HepG2 (cell line): ENCODE measurements at regions not wholly inside any gene's neighbourhood (a gene's known extent, or its start where the extent isn't known, plus 50 kb on each side); places are given as distances from the start of the nearest gene placed in this dataset.

Experiments
- ATAC-seq: fragments of 200-7000 bp; cut with Tn5 transposase; 3 replicates; pipeline ENCODE4 v1.9.1; 2020; ENCODE audit warnings: mild to moderate bottlenecking, moderate library complexity
- BruUV-seq: library from RNA; stranded (reverse); fragments of 400-500 nt; replicated peaks from 2 replicates; lab custom pipeline; 2021; lab: Mats Ljungman, UMichigan
- CTCF ChIA-PET: fragments of 300-600 bp; formaldehyde crosslinking; extraction: SDS; loops from one replicate; lab custom pipeline; 2021; ENCODE audit warnings: low total read pairs, inconsistent platforms, low intra/inter-chr PET ratio; lab: Yijun Ruan, JAX
- POLR2A ChIA-PET: fragments of 350-600 bp; sonication (Branson Sonifier 250); formaldehyde crosslinking; loops from one replicate; lab custom pipeline; 2020; ENCODE audit warnings: antibody characterized with exemption, inconsistent platforms; lab: Yijun Ruan, JAX
- DNase-seq: peaks from one replicate; pipeline ENCODE4 v3.0.0-alpha.2; 2015; ENCODE audit warnings: low spot score
- FAIRE-seq: peaks from 3 replicates; lab custom pipeline; 2011; peaks lifted over from hg19 to GRCh38; lab: Jason Lieb, UNC
- H2AFZ ChIP-seq: one replicate; pipeline ENCODE4 v1.6.1; 2011; ENCODE audit warnings: low read length, inconsistent platforms
- H3K27ac ChIP-seq: fragments of 300-600 bp; 3 replicates; pipeline ENCODE4 v1.8.0; 2011; ENCODE audit warnings: mixed run types, mild to moderate bottlenecking, mixed read lengths, low read length, inconsistent platforms; ENCODE audit not compliant: insufficient read depth; ENCODE audit errors: extremely low read length
- H3K27me3 ChIP-seq, 2 experiments: fragments of 200-600 bp in 1 of 2; 2 replicates in 1 of 2; 3 replicates in 1 of 2; pipeline versions ENCODE4 v1.6.0 to v1.8.0; 2011; ENCODE audit warnings: low read length in 2 of 2, mild to moderate bottlenecking in 2 of 2, moderate library complexity in 2 of 2, inconsistent platforms in 1 of 2; ENCODE audit not compliant: insufficient read depth in 2 of 2, control insufficient read depth in 1 of 2
- H3K36me3 ChIP-seq, 2 experiments: fragments of 200-600 bp in 1 of 2; replicated peaks in 1 of 2; 2 replicates in 1 of 2; 3 replicates in 1 of 2; pipeline versions ENCODE4 v1.5.1 to v1.8.0; 2011; ENCODE audit warnings: low read length in 2 of 2, inconsistent platforms in 1 of 2; ENCODE audit not compliant: insufficient read depth in 2 of 2, control insufficient read depth in 1 of 2
- H3K4me1 ChIP-seq: 2 replicates; pipeline ENCODE4 v1.5.1; 2012; ENCODE audit warnings: low read length, inconsistent platforms; ENCODE audit not compliant: insufficient read depth
- H3K4me2 ChIP-seq: 2 replicates; pipeline ENCODE4 v1.6.0; 2011; ENCODE audit warnings: low read depth, low read length, inconsistent platforms
- H3K4me3 ChIP-seq, 3 experiments: fragments of 200-600 bp in 1 of 3; sonication (generic), shearing (Covaris generic) in 1 of 3; replicated peaks in 1 of 3; 2 replicates each; pipeline ENCODE4 v1.5.1; 2011 to 2016; ENCODE audit warnings: low read length in 3 of 3, inconsistent platforms in 2 of 3, low read depth in 2 of 3, mild to moderate bottlenecking in 2 of 3, control low read depth in 1 of 3, mixed read lengths in 1 of 3; ENCODE audit not compliant: insufficient read depth in 1 of 3
- H3K79me2 ChIP-seq: one replicate; pipeline ENCODE4 v1.6.1; 2011; ENCODE audit warnings: low read length, inconsistent platforms; ENCODE audit not compliant: insufficient read depth
- H3K9ac ChIP-seq: 2 replicates; pipeline ENCODE4 v1.6.0; 2011; ENCODE audit warnings: mild to moderate bottlenecking, low read depth, low read length, inconsistent platforms; ENCODE audit not compliant: insufficient read depth
- H3K9me3 ChIP-seq: 2 replicates; pipeline ENCODE4 v1.5.1; 2012; ENCODE audit warnings: mild to moderate bottlenecking, low read length
- H4K20me1 ChIP-seq: 2 replicates; pipeline ENCODE4 v1.6.0; 2011; ENCODE audit warnings: inconsistent platforms, mild to moderate bottlenecking, low read length, moderate library complexity; ENCODE audit not compliant: insufficient read depth
- AFF4 ChIP-seq: sonication (generic); formaldehyde crosslinking; IDR thresholded peaks from 2 replicates; pipeline ENCODE4 v1.4.0; 2020; ENCODE audit warnings: missing genetic modification reagents
- NFKB2 ChIP-seq: sonication (generic); formaldehyde crosslinking; IDR thresholded peaks from 2 replicates; pipeline ENCODE4 v1.4.0; 2020; ENCODE audit warnings: missing genetic modification reagents, borderline replicate concordance
- NR0B2 ChIP-seq: sonication (generic); formaldehyde crosslinking; IDR thresholded peaks from 2 replicates; pipeline ENCODE4 v1.4.0; 2020; ENCODE audit warnings: mild to moderate bottlenecking, missing genetic modification reagents
- PITX1 ChIP-seq: sonication (generic); formaldehyde crosslinking; IDR thresholded peaks from 2 replicates; pipeline ENCODE4 v1.5.1; 2020; ENCODE audit warnings: mild to moderate bottlenecking, missing genetic modification reagents
- TBX2 ChIP-seq: sonication (generic); formaldehyde crosslinking; IDR thresholded peaks from 2 replicates; pipeline ENCODE4 v1.5.0; 2020; ENCODE audit warnings: missing genetic modification reagents, mild to moderate bottlenecking, borderline replicate concordance
- WGBS: methylation state at CpG from one replicate; pipeline ENCODE4 v1.1.6; 2017; ENCODE audit warnings: low lambda C conversion rate; 5-methylcytosine and 5-hydroxymethylcytosine counted together
- in situ Hi-C: cut with HindIII; loops from 2 replicates; pipeline ENCODE4 v1.10.0; 2017; ENCODE audit warnings: low pct_unique_long_range_greater_than_20kb; ENCODE audit not compliant: extremely low pct_ligation_motif_present
- intact Hi-C: fragments of 100-400 bp; cut with micrococcal nuclease; formaldehyde crosslinking; loops from one replicate; pipeline ENCODE4 v1.10.0; 2022; ENCODE audit not compliant: unreplicated experiment

GRCh38 chr3:72442759-72443158 is 405.5 kb downstream of the SHQ1 start:
- Histone ChIP-seq H3K36me3 (peaks cover 8 to 15% of the 10 kb centered on the region in 2 experiments; a peak in 4 of 5 replicates), H3K9me3 (no peaks in the 10 kb centered on the region), H3K79me2 (peaks cover 89% of the 10 kb centered on the region), H3K9ac (no peak overlapping the region), H3K4me2 (peak overlapping the region; percentile 78; the same call in 1 of the 2 replicates), H4K20me1 (peaks cover 88% of the 10 kb centered on the region), H3K27ac (no peak overlapping the region), H3K4me3 (no peak overlapping the region), H2AFZ (no peak overlapping the region), H3K27me3 (peaks cover 0 to 2% of the 10 kb centered on the region in 2 experiments; a peak in 1 of 5 replicates), H3K4me1 (peaks cover 60% of the 10 kb centered on the region)
- 95% methylated on average over 4 of the region's 4 CpGs for WGBS
- in situ Hi-C loops, result no loop called here
- DNase-seq (no peak), ATAC-seq (no peak), FAIRE-seq (no peak)
- intact Hi-C loops, result no loop called here
- CTCF ChIA-PET, result no interaction called here
- no TSS peak for BruUV-seq
- POLR2A ChIA-PET, result no interaction called here
- TF ChIP-seq TBX2 (CRISPR knock-in tag), result no peak
- no peak for TF ChIP-seq NFKB2 (CRISPR knock-in tag)
- no peak for TF ChIP-seq PITX1
- TF ChIP-seq AFF4 (CRISPR knock-in tag), result no peak
- no peak for TF ChIP-seq NR0B2 (CRISPR knock-in tag)
